DMS114 treated with DMSO at 0.1 percent for 48 hours (cell line): ENCODE measurements at regions not wholly inside any gene's neighbourhood (a gene's known extent, or its start where the extent isn't known, plus 50 kb on each side); places are given as distances from the start of the nearest gene placed in this dataset.

Source experiments
- DNase-seq: peaks from one replicate; lab custom pipeline; 2025; ENCODE audit not compliant: unreplicated experiment; lab: John Stamatoyannopoulos, UW

DNA sequence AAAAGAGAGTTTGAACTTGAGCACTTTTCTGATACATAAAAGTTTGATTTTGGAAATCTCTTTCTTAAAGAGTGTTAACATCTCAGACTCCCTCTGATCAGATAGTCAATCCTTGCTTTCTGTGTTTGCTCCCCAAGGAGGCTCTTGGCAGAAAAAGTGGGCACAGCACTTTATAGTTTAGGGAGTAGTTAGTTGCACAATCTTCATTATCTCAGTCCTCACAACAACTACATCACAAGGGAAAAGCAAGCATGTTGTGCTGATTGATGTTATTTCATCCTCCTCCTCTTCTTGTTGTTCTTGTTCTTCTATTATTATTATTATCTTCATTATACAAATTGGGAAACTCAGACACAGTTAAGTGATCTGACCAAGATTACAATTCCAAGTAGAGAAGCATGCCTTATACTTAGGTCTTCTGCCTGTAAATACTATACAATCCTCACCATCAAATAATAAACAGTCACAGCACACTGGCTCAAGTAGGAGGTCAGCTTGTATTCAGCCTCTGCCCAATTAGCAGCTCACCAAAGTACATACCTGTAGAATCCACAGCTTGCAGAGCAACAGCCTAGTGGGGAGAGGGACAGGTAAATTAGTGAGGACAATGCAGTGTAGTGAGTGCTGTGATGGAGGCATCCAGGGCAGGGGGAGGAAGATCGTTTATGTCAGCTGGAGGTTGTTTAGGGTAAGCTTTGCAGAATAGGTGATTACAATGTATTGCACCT lies 304.1 kb upstream of the MME start:
- DNase-seq = no peak

DNA sequence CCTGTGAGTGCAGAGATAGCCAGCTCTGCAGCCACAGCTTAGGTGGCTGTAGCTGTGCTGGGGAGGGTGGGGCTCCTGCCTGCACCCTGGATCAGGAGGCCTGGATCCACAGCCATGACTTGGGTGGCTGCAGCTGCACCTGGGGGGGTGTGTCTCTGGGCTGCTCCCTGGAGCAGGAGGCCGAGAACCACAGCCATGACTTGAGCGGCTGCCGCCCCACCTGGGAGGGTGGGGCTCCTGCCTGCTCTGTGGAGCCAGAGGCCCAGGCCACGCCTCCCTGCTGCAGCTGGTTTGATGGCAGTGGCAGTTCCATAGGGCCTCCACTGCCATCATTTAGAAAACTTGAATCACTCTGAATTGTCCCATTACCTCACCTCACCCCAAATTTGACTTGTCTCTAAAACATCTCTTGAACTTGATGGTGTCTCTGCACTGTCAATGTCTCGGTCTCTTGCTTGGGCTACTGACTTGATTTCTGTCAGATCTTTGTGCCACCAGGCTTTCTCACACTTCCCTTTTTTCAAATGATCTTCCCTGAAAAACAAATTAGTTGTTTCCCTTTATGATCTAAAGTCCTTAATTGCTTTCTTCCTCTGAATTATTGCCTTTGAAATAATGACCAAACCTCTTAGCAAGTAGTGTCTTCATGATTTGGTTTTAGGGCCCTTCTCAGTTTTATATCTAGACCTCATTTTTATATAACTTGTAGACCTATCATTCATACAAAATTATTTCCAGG lies 313.2 kb upstream of the MME start:
- DNase-seq = no peak

DNA sequence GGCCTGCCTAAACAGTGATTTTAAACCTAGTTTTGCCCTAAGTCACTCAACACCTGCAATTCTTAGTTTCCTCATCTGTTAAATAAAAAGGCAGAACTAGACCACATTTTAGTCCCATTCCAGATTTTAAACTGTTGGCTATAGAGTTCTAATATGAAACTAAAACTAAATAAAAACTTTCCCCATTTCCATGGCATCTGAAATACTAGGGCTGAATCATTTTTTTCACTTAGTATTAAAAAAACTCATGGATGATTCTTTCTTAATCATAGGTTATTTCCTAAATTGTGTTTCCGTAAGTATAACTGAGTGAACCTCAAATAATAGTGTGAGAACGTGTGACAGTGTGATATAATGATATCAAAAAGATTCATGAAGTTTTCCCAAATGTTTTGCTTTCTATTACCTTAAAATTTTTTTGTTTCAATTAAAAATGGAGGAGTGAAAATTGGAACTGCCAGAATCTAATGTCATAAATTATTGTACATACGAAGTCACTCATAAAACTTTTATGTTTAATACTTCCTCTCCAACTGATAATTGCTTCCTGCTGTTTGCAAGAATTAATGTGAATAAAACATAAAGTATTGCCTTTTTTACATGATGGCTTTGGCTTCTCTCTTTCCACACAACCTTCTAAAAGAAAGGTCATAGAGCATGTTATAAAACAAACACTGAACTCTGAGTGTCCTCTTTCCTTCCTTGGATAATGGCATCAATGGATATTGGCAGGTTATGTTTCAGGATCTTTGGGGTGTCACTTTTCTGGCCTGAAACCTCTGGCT lies 315.1 kb upstream of the MME start:
- no peak for DNase-seq

DNA sequence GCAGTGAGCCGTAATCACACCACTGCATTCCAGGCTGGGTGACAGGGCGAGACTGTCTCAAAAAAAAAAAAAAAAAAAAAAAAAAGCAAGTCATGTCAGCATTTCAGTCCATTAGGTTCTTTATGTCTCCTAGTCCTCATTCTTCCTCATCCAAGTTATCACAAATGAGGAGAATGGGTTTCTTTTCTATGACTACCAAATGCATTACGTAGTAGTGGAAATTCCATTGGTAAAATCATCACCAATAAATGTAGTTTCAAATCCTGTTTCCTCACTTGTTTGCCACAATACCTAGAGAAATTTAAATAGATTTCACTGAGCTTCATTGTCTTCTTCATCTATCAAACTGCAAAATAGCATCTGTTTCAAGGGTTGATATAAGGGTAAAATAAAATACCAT lies 317.6 kb upstream of the MME start:
- DNase-seq = no peak

DNA sequence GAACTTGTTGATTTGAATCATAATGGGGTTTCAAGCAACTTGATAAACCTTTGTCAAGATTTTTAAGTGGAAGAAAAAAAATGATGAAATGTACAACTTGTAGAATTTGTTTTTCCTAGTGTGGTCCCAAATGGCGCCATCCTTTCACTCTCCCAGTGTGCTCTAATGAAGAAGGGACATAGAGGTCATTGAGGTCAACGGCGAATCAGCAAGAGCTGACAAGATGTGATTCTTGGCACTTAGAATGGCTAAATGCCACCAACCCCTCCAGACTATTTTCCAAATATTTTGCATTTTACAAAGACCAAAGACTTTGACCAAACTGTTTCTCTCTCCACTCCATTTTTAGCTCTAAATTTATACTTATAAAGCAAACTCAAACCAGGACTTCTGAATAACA lies 320.2 kb upstream of the MME start:
- no peak for DNase-seq

DNA sequence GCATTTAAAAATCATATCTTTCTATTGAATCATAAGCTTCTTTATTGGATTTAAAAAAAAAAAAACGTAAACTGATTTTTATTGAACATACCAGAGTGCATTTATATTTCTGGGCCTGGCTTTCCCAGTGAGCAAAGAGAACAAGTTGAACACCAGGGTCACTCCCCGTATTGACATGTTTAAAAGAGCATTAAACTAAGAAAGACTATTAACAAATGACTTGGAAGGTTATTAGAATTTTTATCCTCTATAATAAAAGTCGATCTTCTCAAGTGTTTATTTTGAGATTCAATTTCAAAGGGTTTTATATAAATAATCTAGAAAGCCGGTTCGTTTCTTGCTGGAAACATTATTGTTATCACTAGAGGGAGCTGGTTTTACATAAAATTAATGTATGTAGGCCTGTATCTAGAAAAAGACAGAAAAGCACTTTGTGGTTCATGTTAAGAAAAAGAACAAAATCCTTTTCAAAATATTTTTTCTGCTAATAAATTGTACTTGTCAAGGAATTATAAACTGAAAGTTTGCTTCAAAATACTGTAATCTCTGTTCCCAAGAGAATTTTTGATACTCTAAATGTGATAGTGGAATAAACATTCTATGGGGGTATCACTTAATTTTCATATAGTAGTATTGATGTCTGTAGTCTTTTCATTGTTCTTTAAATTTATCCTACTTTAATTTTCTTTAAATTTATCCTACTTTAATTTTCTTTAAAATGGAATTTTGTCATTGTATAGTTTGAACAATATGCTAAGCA lies 321.8 kb upstream of the MME start:
- DNase-seq = peak; percentile 67

DNA sequence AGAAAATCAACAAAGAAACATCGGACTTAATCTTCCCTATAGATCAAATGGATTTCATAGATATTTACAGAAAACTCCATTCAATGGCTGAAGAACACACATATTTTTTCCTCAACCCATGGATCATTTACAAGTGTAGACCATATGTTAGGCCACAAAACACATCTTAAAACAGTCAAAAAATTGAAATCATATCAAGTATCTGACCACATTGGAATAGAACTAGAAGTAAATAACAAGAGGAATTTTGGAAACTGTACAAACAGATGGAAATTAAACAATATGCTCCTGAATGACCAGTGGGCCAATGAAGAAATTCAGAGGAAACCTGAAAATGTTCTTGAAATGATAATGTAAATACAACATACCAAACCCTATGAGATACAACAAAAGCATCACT lies 323.1 kb upstream of the GPR149 start:
- DNase-seq = no peak

DNA sequence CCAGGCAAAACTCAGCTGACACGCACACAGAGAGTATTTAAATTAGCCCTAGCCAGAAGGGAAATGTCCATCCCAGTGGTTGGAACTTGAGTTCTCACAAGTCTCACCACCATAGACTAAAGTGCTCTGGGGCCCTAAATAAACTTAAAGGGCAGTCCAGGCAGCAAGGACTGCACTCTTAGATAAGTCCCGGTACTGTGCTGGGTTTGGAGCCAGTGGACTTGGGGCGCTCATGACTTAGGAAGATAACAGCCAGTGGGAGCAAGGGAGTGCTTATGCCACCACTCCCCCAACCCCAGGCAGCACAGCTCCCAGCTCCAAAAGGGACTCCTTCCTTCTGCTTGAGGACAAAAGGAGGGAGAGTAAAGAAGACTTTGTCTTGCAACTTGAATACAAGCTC lies 319.5 kb upstream of the GPR149 start:
- no peak for DNase-seq

DNA sequence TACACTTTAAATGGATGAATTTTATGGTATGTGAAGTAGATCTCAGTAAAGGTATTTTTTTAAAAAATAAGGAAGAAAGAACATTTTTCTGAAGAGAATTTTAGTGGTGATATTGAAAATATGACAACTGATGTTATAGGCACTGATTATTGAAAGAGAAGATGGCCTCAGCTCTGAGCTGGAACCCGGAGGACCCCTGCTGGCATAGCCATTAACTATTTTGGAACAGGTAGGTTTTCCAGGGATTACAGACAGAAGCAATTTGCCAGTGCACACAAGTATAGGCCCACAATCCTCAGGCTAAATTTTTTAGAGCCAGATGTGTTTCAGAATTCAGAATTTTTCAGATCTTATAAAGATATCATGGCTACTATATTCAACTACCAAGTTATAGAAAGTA lies 315.9 kb upstream of the GPR149 start:
- no peak for DNase-seq

DNA sequence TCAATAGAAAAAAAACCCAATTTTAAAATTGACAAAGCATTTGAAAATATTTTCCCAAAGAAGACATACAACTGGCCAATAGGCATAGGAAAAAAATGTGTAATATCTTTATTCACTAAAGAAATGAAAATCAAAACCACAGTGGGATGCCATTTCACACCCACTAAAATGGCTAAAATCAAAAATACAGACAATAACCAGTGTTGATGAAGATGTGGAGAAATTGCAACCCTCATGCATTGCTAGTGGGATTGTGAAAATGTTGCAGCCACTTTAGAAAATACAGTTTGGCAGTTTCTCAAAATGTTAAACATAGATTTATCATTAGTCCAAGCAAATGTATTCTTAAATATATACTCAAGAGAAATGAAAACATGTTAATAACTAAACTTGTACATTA lies 315.1 kb upstream of the GPR149 start:
- no peak for DNase-seq

DNA sequence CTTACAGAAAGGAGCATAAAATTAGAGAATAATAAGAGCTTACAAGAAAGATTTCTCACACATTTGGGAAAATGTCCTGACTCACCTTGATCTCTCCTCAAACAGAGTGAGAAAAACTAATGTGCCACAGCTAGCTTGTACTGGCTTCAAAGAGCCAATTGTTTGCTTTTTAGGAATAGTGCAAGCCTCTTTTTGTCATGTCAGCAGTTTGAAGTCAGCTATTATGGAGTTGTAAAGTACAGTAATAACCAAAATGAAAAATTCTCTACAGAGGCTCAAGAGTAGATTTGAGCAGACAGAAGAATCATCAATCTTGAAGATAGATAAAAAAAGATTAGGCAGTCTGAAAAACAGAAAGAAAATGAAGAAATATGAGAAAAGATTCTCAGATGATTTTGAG lies 313.4 kb upstream of the GPR149 start:
- DNase-seq = no peak

DNA sequence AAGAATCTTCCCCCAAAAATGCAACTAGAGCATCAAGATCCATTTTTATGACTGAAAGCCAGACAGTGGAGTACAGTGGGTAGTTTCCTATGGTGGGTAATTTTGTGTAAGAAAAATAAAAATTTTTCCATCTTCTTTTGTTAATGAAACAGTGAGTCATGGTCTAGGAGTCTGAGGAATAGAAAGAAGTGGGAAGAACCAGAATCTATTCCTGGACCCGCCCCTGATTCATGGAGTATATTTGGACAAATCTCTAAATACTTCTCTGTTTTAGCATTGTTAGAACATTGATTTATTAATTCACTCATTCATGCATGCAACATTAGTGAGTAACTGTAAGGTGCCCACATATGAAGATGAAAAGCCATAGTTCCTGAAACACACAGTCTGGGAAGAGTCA lies 304.5 kb upstream of the GPR149 start:
- DNase-seq = no peak

DNA sequence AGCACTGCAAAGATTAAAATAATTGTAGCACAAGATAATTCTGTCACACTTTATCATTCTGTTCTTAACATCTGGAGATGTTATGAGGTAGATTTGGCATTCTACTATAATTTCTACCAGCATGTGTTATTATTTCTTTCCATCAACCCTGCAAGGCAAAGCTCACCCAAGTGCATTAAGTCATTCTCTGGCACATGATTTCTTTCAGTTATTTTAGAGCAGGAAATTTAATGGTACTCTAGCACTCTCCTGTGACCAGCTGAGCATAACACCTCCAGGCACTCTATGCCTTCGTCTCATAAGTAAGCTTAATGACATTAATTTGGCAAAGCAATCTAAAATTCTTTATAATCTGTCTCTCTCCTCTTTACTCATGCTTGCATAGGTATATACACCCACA lies 300.2 kb upstream of the GPR149 start:
- no peak for DNase-seq

DNA sequence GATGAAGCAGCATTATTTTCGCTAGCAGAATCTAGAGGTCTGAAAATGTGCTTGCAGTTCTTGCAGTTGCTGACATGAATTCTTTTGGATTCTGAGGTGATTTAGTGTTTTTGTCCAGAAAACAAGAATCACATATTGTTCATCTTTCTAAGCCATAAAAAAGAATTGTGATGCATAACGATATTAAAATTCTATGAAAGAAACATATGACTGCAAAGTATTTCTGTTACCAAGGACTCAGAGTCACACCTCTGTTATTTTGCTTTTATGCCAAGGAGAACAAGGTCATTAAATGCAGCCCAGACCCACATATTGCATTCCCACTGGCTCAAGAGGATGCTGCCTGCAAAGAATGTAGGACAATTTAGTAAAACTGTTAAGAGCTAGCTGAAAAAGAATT lies 299.8 kb upstream of the GPR149 start:
- DNase-seq = no peak

DNA sequence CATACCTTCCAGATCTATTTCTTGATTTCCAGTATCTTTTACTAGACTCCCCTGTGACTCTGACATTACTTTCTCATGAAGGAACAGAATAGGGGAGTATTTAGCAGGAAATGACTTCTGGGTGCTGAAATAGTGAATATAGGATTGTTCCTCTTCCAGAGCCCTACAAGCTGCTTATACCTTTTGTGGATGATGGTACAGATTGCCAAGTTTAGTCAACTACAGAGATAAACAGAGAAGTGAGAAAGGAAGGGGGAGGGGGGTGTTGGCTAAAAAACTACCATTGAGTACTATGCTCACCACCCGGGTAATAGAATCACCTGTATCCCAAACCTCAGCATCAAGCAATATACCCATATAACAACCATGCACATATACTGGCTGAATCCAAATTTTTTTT lies 298.3 kb upstream of the GPR149 start:
- DNase-seq = no peak

DNA sequence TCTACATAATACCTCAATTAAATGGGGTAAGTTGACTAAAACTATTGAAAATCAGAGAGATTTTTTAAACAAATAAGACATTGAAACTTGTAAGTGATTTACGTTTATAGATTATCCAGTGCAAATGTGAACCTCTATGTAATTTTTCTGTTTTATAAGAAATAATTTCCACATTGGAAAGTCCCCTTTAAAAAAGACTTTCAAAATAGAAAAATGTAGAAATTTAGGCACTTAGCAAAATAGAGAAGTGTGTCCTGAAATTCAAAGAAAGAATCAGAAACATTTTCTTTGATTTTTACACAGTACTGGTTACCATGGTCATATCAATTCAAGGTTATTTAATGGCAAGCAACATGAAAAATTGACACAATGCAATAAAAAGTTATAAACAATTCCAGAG lies 290.9 kb upstream of the GPR149 start:
- DNase-seq = no peak

DNA sequence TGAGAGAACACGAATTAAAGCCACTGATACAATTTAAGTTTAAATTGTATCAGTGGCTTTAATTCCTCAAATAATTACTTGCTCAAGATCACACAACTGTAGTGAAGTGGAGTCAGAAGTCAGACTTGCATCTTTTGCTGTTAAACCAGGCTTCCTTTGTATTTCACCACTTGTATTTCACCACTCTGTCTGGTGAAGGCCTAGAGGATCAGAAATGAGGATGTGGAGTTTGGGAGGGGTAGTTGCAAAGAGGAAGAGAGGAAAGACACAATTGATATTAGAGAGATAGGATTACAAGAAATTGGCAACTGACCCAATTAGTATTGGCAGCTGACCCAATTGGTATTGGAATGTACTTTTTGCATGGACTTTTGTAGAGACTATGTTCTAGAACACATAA lies 288.1 kb upstream of the GPR149 start:
- DNase-seq = no peak

DNA sequence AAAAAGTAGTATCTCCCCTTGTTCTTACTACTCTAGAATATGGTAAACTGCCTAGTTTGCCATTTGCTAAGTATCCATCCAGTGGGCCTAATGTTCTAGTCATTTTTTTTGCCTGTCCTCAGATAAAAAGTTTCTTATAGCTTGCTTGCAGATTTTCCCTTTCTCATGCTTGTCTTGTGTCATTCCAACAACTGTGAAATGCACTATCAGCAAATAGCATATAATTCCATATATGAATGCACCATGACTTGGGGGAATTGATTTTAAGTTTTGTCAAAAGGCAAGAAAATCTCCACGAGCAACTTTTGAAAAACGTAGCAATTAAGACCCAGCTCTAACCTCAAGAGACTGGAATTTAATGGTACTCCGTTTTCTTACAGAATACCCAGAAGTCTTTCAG lies 286.2 kb upstream of the GPR149 start:
- DNase-seq = no peak

DNA sequence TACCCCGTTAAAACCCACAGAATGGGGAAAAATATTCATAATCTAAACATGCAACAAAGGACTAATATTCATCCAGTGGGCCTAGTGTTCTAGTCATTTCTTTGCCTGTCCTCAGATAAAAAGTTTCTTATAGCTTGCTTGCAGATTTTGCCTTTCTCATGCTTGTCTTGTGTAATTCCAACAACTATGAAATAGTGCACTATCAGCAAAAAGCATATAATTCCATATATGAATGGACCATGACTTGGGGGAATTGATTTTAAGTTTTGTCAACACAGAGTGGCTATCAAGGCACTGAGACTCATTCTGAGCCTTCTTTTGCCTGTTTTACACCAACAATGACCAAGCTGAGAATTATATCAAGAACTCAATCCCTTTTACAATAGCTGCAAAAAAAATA lies 278.6 kb upstream of the GPR149 start:
- no peak for DNase-seq

DNA sequence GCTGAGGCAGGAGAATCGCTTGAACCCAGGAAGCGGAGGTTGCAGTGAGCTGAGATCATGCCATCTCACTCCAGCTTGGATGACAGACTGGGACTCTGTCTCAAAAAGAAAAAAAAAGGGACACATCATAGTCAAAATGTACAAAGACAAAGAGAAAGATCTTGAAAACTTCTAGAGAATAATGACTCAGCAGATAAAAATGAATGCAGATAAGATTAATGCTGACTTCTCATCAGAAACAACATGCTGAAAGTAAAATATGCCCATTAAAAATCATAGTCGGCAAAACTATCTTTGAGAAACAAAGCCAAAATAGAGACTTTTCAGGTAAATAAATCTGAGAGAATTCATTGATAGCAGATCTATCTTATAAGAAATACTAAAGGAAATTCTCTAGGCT lies 271.1 kb upstream of the GPR149 start:
- DNase-seq = no peak

DNA sequence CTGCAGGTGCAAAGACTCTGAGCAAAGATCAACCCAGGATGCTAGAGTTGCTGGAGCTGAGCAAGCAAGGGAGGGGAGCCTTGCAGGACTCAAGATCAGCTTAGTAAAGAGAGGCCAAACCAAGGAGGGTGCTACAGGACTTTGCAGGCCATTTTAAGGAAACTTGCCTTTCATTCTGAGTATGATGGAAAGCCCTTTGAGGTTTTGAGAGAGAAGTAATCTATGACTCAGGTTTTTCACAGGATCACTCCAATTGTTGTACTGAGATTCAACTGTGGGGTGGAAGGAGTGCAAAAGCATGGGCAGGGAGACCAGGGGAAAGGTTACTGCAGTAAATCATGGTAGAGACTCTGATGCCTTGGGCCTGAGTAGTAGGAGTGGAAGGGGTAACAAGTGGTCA lies 260.4 kb upstream of the GPR149 start:
- no peak for DNase-seq
